Panc1 (cell line): ENCODE measurements at regions not wholly inside any gene's neighbourhood (a gene's known extent, or its start where the extent isn't known, plus 50 kb on each side); places are given as distances from the start of the nearest gene placed in this dataset.

Experiments
- ATAC-seq: fragments of 200-7000 bp; cut with Tn5 transposase; 2 replicates; pipeline ENCODE4 v1.9.1; 2020; ENCODE audit warnings: mild to moderate bottlenecking, moderate library complexity
- BruUV-seq: library from RNA; stranded (reverse); fragments of 400-500 nt; replicated peaks from 2 replicates; lab custom pipeline; 2021; lab: Mats Ljungman, UMichigan
- CTCF ChIA-PET: fragments of 300-600 bp; sonication (Branson Sonifier 250); formaldehyde crosslinking; loops from one replicate; lab custom pipeline; 2022; ENCODE audit warnings: antibody characterized with exemption; lab: Charles Lee
- POLR2A ChIA-PET: fragments of 300-600 bp; sonication (Branson Sonifier 250); formaldehyde crosslinking; loops from one replicate; lab custom pipeline; 2022; ENCODE audit warnings: antibody characterized with exemption; lab: Charles Lee
- DNase-seq: peaks from one replicate; pipeline ENCODE4 v3.0.0-alpha.2; 2010; ENCODE audit warnings: low read depth, low spot score
- H3K27ac ChIP-seq: 2 replicates; pipeline ENCODE4 v1.5.1; 2011; ENCODE audit warnings: mild to moderate bottlenecking, low read length, inconsistent platforms
- H3K27me3 ChIP-seq: fragments of 200-500 bp; sonication (Bioruptor generic); 2 replicates; pipeline ENCODE4 v1.6.0; 2014; ENCODE audit warnings: low read length, inconsistent platforms; ENCODE audit not compliant: control insufficient read depth, insufficient read depth
- H3K36me3 ChIP-seq: fragments of 200-500 bp; sonication (Bioruptor generic); 2 replicates; pipeline ENCODE4 v1.5.1; 2014; ENCODE audit warnings: inconsistent platforms, mild to moderate bottlenecking, low read length, moderate library complexity; ENCODE audit not compliant: control insufficient read depth, insufficient read depth
- H3K4me1 ChIP-seq: 2 replicates; pipeline ENCODE4 v1.5.1; 2011; ENCODE audit warnings: inconsistent platforms, mild to moderate bottlenecking, low read length, moderate library complexity; ENCODE audit not compliant: control insufficient read depth, insufficient read depth
- H3K4me3 ChIP-seq, 2 experiments: 2 replicates each; pipeline ENCODE4 v1.5.1; 2011 to 2012; ENCODE audit warnings: low read depth in 2 of 2, low read length in 2 of 2, mild to moderate bottlenecking in 2 of 2, inconsistent platforms in 1 of 2, moderate library complexity in 1 of 2
- H3K9me3 ChIP-seq: fragments of 200-500 bp; sonication (Bioruptor generic); 2 replicates; pipeline ENCODE4 v1.5.1; 2014; ENCODE audit warnings: low read depth, mild to moderate bottlenecking, inconsistent platforms, low read length, moderate library complexity; ENCODE audit not compliant: control insufficient read depth, insufficient read depth
- POLR2AphosphoS5 ChIP-seq: IDR thresholded peaks from 2 replicates; pipeline ENCODE4 v1.6.1; 2012; ENCODE audit warnings: mild to moderate bottlenecking, low read depth, low read length, moderate library complexity
- SIN3A ChIP-seq: IDR thresholded peaks from 2 replicates; pipeline ENCODE4 v1.6.1; 2012; ENCODE audit warnings: low read depth, mild to moderate bottlenecking, low read length, moderate library complexity, borderline replicate concordance; ENCODE audit not compliant: insufficient read depth
- TCF7L2 ChIP-seq: IDR thresholded peaks from 2 replicates; pipeline ENCODE4 v1.6.1; 2011; ENCODE audit warnings: mild to moderate bottlenecking, low read depth, low read length, inconsistent platforms
- in situ Hi-C: cut with HindIII; loops from 2 replicates; pipeline ENCODE4 v1.10.0; 2016; ENCODE audit warnings: low sequenced_read_pairs, low pct_unique_long_range_greater_than_20kb
- intact Hi-C: fragments of 100-400 bp; cut with micrococcal nuclease; formaldehyde crosslinking; loops from one replicate; pipeline ENCODE4 v1.10.0; 2022; ENCODE audit not compliant: unreplicated experiment
- TF ChIP-seq, protein P1 (sequence below): fragments of 450-650 bp; IDR thresholded peaks from 2 replicates; pipeline ENCODE4 v1.5.1; 2017; ENCODE audit warnings: mild to moderate bottlenecking
- TF ChIP-seq, protein P2 (sequence below), 2 experiments: IDR thresholded peaks; 2 replicates each; pipeline ENCODE4 v1.6.1; 2011 to 2012; ENCODE audit warnings: low read depth in 2 of 2, control low read depth in 1 of 2, low read length in 1 of 2, mild to moderate bottlenecking in 1 of 2, moderate library complexity in 1 of 2; ENCODE audit not compliant: insufficient read depth in 1 of 2

DNA sequence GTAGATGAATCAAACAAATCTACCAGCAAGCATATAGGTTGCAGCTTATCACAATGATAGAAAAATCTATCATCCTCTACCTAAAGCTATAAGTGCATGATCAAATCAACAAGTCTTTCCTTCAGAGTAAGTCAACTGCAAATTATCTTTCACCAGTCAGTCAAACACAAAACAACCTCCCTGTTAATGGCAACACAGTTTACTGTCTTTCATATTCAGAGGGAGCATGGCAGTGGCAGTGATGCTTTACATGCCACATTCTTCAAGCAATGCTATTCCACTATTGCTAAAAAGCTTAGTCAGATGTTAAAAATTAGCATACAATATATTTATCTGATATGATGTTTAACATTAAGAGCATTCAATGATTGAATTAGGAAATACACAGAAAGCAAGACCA, 245.1 kb upstream of the KLHL4 start:
- Histone ChIP-seq H3K27ac (no peak overlapping the region), H3K36me3 (no peaks in the 10 kb centered on the region), H3K4me3 (no peak overlapping the region), H3K9me3 (no peaks in the 10 kb centered on the region), H3K27me3 (no peaks in the 10 kb centered on the region), H3K4me1 (no peaks in the 10 kb centered on the region)
- DNase-seq, result no peak
- TF ChIP-seq POLR2AphosphoS5 (no peak), TCF7L2 (no peak), SIN3A (no peak)
- TF ChIP-seq, protein P1, sequence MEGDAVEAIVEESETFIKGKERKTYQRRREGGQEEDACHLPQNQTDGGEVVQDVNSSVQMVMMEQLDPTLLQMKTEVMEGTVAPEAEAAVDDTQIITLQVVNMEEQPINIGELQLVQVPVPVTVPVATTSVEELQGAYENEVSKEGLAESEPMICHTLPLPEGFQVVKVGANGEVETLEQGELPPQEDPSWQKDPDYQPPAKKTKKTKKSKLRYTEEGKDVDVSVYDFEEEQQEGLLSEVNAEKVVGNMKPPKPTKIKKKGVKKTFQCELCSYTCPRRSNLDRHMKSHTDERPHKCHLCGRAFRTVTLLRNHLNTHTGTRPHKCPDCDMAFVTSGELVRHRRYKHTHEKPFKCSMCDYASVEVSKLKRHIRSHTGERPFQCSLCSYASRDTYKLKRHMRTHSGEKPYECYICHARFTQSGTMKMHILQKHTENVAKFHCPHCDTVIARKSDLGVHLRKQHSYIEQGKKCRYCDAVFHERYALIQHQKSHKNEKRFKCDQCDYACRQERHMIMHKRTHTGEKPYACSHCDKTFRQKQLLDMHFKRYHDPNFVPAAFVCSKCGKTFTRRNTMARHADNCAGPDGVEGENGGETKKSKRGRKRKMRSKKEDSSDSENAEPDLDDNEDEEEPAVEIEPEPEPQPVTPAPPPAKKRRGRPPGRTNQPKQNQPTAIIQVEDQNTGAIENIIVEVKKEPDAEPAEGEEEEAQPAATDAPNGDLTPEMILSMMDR, result no peak
- TF ChIP-seq, protein P2, sequence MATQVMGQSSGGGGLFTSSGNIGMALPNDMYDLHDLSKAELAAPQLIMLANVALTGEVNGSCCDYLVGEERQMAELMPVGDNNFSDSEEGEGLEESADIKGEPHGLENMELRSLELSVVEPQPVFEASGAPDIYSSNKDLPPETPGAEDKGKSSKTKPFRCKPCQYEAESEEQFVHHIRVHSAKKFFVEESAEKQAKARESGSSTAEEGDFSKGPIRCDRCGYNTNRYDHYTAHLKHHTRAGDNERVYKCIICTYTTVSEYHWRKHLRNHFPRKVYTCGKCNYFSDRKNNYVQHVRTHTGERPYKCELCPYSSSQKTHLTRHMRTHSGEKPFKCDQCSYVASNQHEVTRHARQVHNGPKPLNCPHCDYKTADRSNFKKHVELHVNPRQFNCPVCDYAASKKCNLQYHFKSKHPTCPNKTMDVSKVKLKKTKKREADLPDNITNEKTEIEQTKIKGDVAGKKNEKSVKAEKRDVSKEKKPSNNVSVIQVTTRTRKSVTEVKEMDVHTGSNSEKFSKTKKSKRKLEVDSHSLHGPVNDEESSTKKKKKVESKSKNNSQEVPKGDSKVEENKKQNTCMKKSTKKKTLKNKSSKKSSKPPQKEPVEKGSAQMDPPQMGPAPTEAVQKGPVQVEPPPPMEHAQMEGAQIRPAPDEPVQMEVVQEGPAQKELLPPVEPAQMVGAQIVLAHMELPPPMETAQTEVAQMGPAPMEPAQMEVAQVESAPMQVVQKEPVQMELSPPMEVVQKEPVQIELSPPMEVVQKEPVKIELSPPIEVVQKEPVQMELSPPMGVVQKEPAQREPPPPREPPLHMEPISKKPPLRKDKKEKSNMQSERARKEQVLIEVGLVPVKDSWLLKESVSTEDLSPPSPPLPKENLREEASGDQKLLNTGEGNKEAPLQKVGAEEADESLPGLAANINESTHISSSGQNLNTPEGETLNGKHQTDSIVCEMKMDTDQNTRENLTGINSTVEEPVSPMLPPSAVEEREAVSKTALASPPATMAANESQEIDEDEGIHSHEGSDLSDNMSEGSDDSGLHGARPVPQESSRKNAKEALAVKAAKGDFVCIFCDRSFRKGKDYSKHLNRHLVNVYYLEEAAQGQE (IDR thresholded peaks at IDR 0.05; ENCODE audit: insufficient read depth in 1 of 2, low read depth in 2 of 2, low read length in 1 of 2), result no peak
- no peak for ATAC-seq
- intact Hi-C loops (no loop called here), in situ Hi-C loops (no loop called here)
- ChIA-PET POLR2A (no interaction called here), CTCF (no interaction called here)
- no TSS peak for BruUV-seq

DNA sequence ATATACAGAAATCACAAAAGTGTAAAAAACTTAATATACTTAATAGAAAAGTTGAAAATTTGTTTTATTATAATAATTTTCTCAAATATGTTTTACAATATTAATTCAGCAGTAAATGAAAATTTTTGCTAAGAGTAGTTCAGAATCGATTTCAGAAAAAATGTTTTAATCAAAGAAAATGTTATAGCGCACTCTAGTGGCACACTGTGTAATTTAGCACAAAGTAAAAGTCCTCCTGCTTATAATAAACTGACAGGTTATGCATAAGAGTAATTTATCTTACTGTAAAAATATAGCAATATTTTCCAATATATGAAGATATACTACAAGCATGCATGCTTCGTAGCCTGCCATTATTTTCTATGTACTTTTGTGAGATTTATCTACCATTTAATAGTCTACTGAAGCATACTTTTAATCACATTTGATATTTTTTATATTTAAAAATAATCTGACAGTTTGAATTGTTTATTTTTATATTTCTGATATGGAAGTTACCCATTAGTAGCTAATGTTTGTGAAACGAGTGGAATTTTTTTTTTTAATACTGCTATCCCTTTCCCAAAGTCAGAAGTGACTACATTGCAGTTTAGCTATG, 217.9 kb upstream of the KLHL4 start:
- ChIA-PET POLR2A (no interaction called here), CTCF (interaction anchor here (0.7 kb wide), 1 partner anchor 27 kb away, joined by 3 read pairs; no protein-coding TSS in a partner anchor)
- Histone ChIP-seq H3K4me3 (no peak overlapping the region), H3K9me3 (no peaks in the 10 kb centered on the region), H3K36me3 (no peaks in the 10 kb centered on the region), H3K27me3 (no peaks in the 10 kb centered on the region), H3K27ac (no peak overlapping the region), H3K4me1 (no peaks in the 10 kb centered on the region)
- no peak for DNase-seq
- ATAC-seq, result no peak
- in situ Hi-C loops, result no loop called here
- TF ChIP-seq SIN3A (no peak), TCF7L2 (no peak), POLR2AphosphoS5 (no peak)
- TF ChIP-seq, protein P2 (IDR thresholded peaks at IDR 0.05; ENCODE audit: insufficient read depth in 1 of 2, low read depth in 2 of 2, low read length in 1 of 2), result no peak
- TF ChIP-seq, protein P1, result peak; percentile 28; the same call in 1 of the 2 replicates
- no TSS peak for BruUV-seq
- intact Hi-C loops, result loop anchor here (10.0 kb wide), 2 partner anchors 355 to 495 kb away; no protein-coding TSS in a partner anchor
